D721Med (cell line): ENCODE measurements at regions not wholly inside any gene's neighbourhood (a gene's known extent, or its start where the extent isn't known, plus 50 kb on each side); places are given as distances from the start of the nearest gene placed in this dataset.

ENCODE experiments used
- DNase-seq: peaks from one replicate; pipeline ENCODE4 v3.0.0; 2011; ENCODE audit warnings: low spot score; ENCODE audit not compliant: insufficient read length
- FAIRE-seq: peaks from 2 replicates; lab custom pipeline; 2011; peaks lifted over from hg19 to GRCh38; lab: Jason Lieb, UNC
- TF ChIP-seq, protein P1 (sequence below): IDR thresholded peaks from 2 replicates; pipeline ENCODE4 v1.5.1; 2012; ENCODE audit warnings: mild to moderate bottlenecking, control low read depth; ENCODE audit not compliant: insufficient read depth; ENCODE audit errors: missing control alignments

DNA sequence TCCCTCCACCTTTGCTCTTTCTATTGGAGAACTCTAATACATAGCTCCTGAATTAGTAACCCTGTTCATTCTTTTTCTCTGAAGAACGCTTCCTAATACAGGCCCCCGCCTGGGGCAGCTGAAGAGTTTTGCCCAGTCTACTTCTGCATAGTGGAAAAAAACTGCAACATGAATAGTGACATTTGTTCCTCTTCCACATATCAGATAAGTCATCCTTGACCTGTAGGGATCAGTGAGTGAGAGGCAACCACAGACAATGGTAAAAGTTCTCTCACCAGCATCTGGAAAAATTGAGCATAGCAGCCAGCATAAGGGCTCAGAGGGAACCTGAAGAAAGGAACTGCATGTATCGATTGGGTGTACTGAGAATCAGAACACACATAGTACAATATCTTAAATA, 262.0 kb downstream of the STK31 start:
- DNase-seq, result no peak
- TF ChIP-seq, protein P1, sequence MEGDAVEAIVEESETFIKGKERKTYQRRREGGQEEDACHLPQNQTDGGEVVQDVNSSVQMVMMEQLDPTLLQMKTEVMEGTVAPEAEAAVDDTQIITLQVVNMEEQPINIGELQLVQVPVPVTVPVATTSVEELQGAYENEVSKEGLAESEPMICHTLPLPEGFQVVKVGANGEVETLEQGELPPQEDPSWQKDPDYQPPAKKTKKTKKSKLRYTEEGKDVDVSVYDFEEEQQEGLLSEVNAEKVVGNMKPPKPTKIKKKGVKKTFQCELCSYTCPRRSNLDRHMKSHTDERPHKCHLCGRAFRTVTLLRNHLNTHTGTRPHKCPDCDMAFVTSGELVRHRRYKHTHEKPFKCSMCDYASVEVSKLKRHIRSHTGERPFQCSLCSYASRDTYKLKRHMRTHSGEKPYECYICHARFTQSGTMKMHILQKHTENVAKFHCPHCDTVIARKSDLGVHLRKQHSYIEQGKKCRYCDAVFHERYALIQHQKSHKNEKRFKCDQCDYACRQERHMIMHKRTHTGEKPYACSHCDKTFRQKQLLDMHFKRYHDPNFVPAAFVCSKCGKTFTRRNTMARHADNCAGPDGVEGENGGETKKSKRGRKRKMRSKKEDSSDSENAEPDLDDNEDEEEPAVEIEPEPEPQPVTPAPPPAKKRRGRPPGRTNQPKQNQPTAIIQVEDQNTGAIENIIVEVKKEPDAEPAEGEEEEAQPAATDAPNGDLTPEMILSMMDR, result no peak
- no peak for FAIRE-seq

DNA sequence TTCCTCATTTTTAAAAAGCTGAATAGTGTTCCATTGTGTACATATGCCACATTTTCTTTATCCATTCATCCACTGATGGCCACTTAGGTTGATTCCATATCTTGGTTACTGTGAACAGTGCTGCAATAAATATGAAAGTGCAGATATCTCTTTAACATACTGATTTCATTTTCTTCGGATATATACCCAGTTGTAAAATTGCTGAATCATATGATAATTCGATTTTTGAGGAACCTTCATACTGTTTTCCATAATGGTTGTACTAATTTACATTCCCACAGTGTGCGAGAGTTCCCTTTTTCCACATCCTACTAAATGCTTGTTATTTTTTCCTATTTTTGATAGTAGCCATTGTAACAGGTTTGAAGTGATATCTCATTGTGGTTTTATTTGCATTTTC, 263.2 kb downstream of the STK31 start:
- FAIRE-seq (no peak), DNase-seq (no peak)
- TF ChIP-seq, protein P1, result no peak

DNA sequence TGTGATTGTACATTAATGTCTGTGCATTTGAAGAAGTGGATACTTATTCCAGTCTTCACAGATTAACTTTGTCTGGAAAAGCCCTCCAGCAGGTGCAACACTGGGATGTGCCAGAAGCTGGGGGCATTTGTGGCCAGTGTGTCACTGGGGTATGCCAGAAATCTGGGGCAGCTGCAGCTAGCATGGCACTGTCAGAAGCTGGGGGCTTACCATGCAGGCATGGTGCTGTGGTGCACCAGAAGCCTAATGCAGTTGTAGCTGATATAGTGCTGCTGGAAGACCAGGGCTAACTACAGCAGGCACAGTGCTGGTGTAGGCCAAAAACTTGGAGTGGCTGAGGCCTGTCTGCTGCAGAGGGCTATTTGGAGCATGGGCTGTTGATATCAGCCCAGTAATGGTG, 270.1 kb downstream of the STK31 start:
- FAIRE-seq, result no peak
- TF ChIP-seq, protein P1, result no peak
- DNase-seq, result no peak

DNA sequence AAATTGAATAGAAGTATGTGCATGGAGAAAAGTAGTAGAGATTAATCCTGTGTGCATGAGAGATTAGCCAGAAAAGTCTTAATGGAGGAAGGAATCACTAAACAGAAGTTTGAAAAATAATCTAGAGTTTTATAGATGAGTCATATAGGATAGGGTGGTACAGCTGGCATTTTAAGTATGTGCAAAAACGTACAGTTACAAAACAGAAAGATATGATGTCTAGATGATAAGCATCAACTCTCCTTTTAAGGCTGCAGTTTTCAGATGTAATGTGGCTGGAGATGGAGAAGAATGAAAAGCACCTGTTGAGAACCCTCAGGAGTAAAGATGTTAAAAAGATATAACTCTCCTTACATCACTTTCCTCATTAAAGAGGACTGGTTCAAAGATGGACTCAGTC, 271.3 kb downstream of the STK31 start:
- DNase-seq (no peak), FAIRE-seq (no peak)
- TF ChIP-seq, protein P1, result no peak

DNA sequence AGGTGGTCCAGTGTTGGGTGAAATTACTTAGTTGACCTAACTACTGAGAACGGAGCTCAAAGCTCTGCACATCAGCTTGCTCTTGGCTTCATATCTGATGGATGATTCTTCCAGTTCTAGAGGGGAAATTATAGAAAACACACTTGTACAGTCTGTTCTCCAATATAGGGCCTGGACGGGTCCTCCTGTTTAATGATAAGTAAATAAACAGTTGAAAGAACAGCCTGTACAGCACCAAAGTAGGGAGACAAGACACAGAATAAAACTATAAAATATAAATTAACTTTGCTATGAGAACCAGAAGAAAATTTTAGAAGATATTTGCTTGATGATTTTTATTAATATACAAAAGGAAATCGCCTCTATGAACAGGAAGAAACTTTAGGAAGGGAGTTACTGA, 271.7 kb downstream of the STK31 start:
- TF ChIP-seq, protein P1, result no peak
- no peak for FAIRE-seq
- no peak for DNase-seq

DNA sequence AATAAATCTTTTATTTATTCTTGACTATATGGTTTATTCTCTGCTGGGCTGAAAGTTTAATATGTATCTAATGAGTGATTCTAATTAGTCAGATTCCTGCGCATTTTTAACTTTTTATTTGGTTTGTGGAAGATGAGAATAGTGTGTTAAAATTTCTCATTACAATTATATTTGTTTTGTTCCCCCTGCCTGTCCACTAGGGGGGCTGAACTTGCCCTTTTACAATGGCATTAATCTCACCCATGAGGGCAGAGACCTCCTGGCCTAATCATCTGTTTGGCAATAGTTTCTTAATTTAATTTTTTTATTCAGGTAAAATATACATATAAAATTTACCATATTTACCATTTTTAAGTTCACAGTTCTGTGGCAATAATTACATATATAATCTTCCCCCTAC, 278.5 kb upstream of the NPY start:
- TF ChIP-seq, protein P1, result no peak
- FAIRE-seq, result no peak
- DNase-seq, result no peak

DNA sequence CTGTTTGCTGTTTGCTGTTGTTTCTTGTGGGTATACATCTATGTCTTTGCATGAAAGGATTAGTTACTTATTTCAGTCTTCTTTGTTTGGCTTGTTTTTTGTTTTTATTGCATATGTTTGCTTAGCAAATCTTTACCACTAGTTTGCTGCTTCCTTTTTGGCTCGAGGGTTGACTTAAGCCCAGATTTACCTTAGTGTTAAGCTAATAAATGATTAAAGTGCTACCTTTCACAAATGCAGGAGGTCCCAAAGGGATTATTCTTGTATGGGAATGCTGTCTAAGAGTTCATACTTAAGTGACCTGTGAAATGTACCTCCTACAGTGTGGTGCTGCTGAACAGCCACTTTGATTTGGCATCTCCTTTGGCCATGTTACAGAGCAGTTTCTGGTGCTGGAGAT, 273.5 kb upstream of the NPY start:
- FAIRE-seq (no peak), DNase-seq (no peak)
- TF ChIP-seq, protein P1, result no peak
